ENCODE measurements at regions not wholly inside any gene's neighbourhood (a gene's known extent, or its start where the extent isn't known, plus 50 kb on each side); places are given as distances from the start of the nearest gene placed in this dataset.

DNA sequence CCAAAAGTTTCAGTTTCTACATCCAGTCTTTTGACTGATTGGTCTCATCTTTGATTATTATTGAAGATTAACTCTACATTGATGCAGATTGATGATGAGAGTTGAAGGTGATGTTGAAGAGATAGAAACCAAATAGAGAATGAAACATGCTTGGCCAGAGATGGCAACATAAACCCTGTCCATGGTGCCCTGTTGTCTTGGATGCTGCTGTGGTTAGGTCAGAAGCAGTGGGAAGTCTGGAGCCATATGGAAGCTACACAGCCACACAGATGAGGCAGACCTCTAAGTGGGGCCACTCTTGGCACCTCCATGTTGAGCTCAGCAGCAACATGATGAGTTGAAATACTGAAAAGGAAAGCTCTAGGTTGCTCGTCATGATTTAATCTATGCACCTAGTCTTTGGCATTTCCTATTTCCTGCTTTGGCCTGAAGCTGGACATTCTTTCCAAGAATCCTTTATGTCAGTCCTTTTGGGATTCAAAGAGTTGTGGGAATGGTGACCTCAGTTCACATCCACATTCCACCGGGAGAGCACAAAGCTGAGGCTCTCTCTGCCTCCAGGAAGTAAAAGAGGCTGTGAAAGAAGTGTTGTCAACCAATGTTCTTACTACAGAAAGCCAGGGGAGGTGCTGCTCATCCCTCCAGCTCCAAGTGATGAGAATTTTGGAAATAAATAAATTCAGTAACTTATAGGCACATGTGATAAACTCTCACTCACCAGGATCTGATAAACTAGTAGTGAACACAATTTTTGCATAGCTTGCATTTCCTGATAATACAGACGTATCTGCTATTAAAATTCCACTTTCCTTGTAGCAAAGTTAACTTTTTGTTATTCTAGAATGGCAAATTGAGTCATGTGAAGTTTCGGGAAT is 127.7 kb upstream of the MAF start:
- no peak for DNase-seq

DNA sequence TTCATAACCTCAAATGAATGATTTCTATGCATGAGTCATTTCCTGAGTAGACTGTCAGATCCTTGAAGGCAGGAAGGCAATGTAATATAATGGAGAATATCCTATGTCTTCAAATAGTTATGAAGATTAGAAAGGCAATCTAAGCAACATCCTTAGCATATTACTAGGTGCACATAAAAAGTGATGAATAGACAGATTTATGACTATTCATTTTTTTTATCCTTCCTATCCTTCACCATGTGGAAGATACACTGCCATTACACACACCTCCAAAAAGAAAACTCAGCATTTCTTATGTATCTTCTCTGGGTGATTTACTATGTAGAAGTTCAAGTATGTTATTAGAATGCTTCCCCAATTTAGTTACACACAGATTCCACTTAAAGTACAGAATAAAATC is 126.4 kb upstream of the MAF start:
- DNase-seq, result no peak

DNA sequence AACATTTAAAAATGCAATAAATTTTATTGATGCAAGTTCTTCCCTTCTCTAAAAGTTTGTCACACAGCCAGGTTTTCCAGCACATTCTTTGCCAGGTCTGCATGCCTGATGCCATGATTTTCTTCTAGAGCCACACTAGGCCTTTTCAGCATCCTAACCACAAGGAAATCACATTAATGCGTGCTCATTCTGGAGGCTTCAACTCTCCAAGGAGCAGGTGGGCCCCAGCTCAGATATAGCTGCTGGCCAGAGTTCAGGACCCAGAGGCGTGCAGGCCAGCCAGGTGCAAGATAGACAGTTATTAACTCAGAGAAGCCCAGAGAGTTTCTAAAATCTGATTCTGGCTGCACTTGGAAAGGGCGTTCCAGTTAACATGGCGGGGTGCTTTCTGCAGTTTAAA is 124.5 kb upstream of the MAF start:
- DNase-seq, result no peak

DNA sequence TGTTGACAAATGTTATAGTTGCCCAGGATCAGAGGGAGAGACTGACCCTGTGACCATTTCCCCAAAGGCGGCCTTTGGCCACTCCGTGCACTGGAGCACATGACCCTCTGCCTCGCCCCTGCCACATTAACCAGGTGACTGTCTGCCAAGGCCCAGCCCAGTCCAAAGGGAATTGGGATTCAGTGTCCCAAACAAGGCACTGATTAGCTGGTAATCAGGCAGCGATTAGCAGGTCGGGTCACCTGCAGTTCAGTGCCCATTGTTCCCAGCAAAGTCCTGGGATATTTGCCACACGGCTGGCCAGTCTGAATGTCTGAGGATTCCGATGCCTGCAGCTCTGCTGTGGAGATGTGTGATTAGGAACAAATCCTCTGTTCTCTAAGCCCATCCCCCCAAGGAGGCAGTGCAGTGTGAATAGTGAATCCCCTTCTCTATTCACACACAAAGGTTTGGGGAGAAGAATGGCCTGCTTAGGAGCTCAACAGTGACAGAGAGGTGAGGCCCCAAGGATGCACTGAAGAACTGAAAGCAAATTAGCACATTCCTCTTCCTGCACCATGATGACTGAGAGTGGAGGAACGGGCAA is 123.1 kb upstream of the MAF start:
- DNase-seq, result peak; percentile 36

DNA sequence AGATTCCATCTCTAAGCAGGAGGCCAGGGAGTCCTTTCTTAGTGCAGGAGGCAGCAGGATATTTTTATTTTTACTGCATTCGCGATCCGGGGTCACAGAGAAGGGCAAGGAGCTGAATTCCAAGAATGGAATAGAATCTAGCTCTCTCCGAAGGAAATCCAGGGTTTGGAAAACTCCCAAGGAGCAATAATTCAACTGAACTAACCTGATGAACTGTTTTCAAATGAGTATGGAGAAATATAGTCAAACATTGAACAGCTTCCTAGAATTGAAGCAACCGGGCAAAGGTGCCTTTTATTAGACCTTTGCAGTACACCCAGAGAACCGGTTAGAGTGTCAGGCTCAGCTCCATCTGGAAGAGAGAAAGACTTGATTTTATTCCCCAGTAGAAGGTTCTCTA is 120.7 kb upstream of the MAF start:
- no peak for DNase-seq

DNA sequence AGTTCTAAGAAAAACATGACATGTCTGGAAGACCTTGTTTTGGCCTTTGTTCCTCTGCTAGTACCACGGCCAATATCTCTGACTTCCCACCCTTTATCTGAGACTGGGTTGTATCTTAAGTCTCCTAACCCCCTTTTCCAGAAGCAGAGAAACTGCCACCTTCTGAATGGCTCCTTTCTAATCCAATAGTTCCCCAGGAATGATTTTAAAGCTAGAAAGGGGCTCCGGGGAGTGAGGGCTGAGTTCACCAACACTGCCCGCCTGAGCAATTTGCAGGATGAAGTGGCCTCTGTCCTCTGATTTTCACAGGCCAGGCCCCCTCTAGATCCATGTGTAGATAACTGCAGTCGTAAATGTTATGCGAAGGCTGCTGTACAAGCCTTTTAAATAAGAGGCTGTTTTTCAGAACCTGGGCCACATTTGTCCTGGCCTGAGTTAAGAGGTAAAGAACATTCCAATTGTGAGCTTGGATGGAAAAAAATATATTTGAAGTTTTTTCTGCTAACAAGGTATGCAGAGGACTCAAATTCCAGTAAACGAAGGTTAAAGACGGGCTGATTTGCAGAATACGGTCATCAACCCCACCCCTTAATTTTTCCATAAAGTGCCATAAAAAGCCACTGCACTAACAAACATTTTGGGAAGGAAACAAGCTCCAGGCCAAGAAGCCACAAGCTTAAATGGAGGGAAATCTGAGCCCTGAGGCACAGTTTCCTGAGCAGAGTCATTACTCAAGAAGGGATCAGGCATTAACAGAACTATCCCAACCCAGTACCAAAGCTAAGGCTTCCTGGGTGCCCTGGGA is 117.0 kb upstream of the MAF start:
- no peak for DNase-seq

DNA sequence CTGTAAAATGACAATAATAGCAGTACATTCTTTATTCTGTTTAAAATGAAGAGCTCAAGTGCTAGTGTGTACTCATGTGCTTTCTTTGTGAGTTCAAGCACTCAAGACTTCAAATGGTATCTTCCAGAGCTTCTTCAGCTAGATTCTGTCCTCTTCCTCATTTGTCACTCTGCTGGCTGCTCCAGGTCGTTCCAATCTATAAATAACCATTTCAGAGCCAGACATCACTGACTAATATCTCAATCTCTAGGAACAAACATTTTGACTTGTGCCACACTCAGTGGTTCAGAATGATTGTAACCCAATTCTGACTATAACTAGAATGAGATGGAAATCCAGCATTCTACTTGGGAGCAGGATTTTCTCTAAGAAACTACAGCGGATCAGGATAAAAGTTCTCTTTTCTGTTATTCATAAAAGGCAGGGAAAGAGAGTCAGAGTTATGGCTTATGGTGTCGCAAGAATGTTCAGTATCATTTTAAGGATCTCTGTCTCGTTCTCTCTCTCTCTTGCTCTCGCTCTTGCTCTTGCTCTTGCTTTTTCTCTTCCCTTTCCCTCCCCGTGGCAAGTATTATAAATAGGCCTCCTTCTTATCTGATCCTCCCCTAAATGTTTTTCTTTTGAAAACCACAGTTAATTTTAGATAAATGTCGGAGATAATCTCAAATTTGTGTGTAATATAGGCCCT is 116.3 kb upstream of the MAF start:
- DNase-seq, result no peak

DNA sequence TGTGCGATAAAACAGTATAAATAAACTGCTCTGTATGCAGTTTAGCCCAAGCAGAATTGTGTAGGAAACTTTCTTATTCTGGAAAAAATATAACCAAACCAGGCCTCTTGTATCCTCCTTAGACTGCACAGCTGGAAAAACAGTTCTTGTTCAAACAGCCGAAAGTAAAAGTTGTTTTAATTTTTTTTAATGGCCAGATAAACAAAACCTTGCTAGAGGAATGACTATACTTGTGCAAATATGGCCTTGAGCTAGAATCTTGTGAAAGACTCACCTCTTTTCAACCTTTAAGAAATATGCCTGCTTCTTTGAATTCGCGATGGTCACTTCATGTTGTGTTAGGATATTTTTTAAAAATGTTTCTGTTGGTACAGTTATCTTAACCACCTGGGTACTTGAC is 114.5 kb upstream of the MAF start:
- no peak for DNase-seq

DNA sequence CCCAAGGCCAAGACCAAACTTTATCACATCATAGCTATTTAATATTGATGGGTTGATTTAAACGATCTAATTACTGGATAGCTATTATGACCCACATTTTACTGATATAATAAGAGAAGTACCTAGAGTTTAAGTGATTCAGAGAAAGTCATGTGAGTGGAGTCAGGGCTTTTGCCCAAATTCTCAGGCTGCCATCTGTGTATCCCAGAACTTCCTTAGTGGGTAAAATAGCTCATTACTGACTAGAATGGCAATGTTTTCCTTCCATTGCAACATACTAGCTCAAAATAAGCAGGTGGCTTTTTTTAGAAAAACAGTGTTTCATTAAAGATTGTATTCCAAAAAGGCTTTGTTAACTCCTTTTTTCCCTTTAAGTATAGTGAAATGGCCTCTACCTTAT is 113.9 kb upstream of the MAF start:
- no peak for DNase-seq

DNA sequence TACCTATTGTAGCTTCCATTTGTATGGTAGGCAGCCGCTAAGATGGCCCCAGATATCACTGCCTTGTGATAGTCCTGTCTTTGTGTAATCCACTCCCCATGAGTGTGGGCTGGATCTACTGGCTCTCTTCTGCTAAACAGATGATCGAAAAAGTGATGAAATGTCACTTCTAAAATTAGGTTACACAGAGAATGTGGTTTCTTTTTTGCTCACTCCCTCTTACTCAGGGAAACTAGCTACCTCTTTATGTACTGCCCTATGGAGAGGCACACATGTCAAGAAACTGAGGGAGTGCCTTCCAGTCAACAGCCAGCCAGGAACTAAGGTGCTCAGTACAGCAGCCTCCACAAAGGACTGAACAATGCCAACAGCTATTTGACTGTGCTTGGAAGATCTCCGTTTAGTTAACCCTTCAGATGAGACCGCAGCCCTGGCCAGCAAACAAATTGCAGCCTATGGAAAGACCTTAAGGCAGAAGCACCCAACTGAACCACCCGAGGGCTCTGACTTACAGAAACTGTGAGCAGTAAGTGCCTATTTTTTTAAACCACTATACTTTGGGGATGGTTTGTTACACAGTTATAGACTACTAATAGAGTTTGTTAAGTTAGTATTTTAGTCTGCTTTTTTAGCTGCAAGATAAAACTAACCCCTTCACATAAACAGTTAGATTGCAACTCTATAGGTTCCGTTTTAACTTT is 113.2 kb upstream of the MAF start:
- DNase-seq, result no peak

DNA sequence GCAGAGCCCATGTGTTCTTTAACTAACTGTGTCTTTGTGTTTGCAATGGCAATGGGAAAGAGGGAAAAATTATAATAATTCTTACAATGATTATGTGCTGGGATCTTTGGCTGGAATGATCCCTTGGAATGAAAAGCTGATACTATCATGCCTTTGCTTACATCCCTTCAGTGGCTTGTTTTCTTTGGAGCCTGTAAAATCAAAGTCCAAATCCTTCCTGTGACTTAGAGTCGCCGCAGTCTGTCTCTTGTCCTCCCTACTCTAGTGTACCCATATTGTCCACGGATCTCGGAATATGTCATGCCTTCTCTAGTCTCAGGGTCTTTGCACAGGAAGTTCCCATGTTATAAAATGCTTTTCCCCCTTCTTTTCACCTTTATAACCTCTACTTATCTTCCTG is 111.7 kb upstream of the MAF start:
- DNase-seq, result no peak

DNA sequence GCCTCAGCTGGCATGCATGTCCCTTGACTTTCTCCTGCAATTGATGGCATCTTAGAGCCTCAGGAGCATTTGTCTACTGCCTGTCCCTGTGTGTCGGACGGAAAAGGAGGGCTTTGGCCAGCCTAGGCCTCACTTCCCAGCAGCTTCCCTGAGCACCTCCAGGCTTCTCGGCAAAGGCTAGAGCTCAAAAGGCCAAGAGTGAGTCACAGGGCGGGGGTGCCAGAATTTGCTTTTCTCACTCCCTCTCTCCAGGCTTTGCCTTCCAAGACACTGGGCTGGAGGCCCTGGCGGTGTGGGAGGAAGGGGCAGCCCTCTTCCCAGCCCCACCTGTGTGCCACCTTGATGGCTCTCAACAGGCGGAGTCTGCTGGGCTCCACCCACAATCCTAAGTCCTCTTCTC is 107.3 kb upstream of the MAF start:
- no peak for DNase-seq

DNA sequence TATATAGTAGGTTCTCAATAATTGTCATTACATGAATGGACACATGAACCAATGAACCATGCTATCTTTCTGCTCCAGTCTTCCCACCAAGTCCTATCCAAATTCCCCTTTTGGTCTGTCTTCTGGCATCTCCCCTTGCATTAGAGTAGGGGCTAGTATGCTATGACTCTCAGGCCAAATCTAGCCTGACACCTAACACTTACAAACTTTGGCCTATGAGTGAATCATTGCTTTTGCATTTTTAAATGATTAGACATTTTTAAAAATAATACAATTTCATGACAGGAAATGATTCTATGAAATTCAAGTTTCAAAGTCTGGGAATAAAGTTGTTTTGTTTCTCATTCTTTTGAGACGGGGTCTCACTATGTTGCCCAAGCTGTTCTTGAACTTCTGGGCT is 102.5 kb upstream of the MAF start:
- no peak for DNase-seq

DNA sequence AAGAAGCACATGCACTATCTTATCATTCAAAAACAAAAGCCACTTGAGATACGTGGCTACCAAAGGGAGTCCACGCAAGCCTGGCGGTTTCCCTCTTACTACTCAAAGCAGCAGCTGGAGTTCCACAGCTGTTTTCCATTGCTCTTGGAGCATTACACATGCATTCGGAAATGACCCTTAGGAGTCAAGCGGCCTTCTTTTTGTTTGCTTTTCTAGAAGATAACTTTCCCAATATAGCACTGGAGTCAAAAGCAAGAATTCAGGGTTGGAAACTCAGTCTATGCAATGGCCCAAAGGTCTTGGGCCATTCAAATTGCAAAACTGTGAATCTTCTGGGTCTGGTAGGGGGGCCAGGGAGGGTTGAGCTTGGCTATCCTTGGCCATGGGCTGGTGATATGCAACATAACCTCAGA is 97.8 kb upstream of the MAF start:
- no peak for DNase-seq

DNA sequence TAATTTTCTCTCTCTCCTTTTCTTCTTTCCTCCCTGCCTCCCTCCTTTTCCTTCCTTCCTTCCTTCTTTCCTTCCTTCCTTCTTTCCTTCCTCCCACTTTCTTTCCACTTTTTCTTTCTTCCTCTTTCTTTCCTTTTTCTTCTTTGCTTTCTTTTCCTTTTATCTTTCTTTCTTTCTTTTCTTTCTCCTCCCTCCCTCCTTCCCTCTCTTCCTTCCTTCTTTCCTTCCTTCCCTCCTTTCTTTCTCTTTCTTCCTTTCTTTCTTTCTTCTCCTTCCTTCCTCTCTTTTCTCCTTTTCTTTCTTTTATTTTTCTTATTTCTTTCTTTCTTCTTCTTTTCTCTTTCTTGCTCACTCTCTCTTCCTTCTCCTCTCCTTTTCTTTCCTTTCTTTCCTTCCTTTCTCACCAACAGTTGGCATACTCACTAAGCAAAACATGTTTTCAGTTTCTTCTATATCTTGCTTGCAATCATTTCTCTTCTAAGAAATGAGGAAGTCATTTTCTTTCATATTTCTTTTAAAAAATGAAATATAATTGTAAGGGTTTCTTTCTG is 97.1 kb upstream of the MAF start:
- no peak for DNase-seq

DNA sequence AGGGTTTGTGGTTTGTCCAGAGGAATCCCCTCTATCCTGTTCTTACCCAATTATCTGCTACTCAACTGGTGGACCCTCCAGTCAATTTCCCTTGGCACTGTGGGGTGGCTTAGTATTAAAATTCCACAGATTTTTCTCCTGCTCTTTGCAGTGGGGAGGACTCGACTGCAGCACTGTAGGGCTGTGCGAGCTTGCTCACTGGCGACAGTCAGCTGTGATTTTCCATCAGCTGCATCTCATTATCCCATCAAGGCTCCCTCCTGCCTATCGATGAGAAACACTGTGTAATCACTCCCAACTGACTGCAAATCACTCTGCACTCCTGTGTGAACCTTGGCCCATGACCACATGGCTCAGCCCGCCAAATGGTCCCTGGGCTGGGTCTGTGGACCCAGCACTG is 90.5 kb upstream of the MAF start:
- no peak for DNase-seq

DNA sequence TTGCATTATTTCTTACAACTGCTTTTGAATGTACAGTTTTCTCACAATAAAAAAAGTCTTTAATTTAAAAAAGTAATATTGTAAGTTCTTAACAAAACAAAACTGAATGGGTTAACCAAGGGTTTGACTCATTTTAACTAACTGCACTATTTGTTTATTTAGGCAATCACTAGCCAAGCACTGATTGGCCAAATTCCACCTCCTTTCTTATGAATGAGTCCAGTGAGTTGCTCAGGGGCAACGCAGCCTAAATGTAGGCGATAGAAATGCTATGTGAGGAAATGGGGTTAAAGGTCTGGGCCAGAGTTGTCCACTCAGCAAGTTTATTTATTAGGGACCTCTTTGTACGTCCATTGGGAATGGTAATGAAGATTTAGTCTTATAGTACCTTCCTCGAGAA is 89.6 kb upstream of the MAF start:
- no peak for DNase-seq

DNA sequence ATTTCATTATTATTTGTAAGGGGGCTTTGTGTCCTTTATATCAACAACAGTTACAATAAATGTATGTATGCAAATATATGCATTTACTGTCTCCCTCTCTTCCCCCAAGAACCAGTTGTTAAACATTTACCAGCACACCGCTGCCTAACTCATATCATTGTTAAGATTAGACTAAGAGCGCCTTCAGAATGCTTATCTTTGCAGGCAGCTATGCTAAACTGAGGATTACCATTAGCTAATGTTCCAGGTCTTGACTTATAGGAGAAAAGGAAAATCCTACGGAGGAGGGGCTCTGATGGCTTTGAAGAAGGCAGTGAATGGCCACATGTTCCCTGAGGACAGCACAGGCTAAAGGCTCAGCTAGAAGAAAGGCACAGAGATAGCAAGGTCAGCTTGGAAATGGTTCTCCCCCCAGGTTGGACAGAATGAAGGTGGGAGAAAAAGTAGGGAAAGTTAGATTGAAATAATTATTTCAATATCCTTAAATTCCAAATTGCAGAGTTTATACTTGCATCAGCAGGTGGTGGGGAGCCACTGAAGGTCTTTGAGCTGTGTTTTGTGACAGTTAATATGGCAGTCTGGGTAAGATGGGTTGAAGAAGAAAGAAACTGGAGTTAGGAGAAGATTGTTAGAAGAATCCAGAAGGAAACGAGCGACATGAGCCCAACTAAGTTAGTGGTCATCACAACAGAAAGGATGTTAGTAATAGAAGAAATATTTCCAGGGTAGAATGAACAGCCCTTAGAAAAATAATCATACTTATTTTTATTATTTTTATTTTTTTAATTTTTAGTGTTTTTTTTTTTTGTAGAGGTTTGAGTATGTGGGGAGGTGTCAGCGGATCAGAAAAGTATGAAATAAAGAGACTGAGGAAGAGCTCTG is 87.0 kb upstream of the MAF start:
- DNase-seq, result no peak

DNA sequence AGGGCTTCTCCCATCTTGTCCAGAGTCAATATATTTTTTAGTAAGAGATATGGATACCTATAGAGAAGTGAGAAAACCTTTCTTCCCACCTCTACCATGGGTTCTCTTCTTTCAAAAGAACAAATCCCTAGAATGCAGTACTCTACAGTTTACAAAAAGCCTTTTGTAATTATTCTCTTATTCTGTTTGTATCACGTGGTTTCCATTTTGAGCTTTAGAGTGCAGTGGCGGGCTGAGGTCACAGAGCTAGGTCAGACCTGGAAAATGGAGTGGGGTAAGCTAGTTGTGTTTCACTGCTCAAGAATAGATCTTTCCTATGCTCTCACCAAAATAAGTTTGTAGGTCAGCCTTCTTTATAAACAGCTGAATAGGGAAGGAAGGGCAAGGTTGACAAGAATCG is 85.3 kb upstream of the MAF start:
- DNase-seq, result no peak

DNA sequence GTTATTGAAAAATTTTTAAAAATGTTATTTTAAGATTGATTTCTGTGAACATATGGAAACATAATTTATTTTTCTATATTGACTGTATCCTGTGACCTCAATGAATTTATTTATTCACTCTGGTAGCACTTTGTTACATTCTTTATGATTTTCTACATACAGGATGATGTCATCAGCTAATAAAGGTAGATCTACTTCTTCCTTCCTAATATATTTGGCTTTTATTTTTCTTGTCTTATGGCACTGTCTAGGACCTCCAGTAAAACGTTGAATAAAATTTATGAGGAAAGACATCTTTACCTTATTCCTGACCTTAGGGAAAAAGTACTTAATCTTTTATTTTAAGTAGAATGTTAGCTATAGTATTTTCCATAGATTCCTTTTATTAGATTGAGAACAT is 78.8 kb upstream of the MAF start:
- no peak for DNase-seq

DNA sequence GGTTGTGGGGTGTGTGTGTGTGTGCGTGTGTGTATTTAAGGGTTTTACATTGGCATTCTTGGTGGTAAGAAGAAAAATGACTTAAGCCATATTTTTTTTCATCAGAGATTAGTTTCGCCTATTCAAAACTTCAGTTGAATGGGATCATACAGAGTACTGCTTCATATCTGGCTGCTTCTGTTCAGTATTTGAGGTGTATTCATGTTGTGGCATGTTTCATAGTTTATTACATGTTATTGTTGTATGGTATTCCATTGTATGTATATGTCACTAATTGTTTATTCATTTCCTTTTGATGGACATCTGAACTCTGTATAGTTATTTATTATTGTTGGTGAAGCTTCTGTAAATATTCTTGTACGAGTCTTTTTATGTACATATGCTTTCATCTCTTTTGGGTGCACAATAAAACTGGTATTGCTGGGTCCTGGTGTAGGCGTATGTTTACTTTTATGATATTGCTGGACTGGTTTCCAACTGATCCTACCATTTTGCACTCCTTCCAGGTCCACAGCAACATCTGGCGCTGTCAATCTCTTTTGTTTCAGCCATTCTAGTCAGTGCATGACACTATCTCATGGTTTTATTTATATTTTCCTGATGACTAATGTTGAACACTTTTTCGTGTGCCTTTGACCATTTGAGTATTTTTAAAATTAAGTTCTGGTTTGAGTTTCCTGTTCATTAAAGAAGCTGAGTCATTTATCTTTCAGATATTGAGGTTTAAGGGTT is 77.4 kb upstream of the MAF start:
- DNase-seq, result no peak

Measured in retina (tissue), 1 donor.